DMS114 treated with DMSO at 0.1 percent for 48 hours (cell line): ENCODE measurements at regions not wholly inside any gene's neighbourhood (a gene's known extent, or its start where the extent isn't known, plus 50 kb on each side); places are given as distances from the start of the nearest gene placed in this dataset.

Experiments
- DNase-seq: peaks from one replicate; lab custom pipeline; 2025; ENCODE audit not compliant: unreplicated experiment; lab: John Stamatoyannopoulos, UW

DNA sequence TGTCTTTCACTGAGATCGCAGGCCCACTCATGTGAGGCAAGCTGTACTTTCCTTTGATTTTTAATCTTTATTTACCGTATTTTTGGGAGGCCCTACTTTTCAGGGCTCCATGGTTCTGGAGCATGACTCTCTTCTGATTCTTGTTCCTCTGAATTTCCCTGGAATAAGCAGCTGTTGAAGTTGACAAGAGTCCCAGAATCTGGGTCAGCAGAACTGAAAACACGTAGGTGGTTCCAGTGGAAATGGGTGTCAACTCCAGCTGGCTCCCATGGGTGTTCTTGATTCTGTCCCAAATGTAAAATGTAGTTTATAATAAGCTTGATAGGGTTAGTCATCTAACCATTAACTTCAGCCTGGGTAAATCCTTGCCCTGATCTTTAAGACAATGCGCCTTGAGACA is 409.4 kb downstream of the GATA3 start:
- no peak for DNase-seq

DNA sequence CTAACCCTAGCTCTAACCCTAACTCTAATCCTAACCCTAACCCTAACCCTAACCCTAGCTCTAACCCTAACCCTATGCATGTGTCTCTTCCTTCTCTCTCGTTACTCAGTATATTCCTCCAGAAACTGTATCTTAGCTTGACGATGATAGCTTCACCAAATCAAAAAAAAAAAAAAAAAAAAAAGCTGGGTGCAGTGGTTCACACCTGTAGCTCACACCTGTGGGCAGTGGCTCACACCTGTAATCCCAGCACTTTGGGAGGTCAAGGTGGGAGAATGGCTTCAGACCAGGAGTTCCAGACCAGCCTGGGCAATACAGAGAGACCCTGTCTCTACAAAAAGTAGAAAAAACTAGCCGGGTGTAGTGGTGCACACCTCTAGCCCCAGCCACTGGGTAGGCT is 414.0 kb downstream of the GATA3 start:
- DNase-seq, result no peak

DNA sequence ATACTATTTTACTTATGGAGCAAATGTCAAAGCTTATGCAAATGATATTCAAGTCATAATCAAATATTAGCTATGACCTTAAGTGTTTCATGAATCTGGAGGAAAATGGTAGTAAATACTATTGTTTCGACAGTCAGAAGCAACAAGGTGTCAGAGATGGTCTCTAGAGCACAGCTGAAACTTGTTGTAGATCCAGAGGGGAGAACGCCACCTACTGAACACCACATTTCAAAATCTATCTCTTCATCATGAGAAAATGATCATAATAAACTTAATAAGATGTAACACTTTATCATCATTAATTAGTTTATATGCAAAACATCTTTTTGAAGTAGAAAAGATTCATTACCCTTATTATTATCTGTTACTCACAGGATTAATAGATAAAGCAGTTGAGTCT is 418.7 kb downstream of the GATA3 start:
- no peak for DNase-seq

DNA sequence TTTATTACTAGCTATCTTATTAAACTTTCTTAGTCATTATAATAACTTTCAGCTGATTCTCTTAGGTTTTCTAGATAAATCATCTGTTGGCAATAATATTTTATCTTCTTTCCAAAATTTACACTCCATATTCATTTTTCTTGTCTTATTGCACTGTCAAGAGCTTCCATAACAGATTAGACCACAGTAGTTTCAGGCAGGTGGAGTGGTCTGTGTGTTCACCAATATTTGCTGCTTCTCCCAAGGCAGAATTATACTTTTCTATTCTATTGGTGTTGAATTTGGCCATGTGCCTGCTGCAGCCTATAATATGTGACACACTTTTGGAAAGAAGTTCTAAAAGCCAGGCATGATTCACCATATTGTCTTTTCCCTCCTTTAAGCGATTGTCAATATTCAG is 422.8 kb downstream of the GATA3 start:
- no peak for DNase-seq

DNA sequence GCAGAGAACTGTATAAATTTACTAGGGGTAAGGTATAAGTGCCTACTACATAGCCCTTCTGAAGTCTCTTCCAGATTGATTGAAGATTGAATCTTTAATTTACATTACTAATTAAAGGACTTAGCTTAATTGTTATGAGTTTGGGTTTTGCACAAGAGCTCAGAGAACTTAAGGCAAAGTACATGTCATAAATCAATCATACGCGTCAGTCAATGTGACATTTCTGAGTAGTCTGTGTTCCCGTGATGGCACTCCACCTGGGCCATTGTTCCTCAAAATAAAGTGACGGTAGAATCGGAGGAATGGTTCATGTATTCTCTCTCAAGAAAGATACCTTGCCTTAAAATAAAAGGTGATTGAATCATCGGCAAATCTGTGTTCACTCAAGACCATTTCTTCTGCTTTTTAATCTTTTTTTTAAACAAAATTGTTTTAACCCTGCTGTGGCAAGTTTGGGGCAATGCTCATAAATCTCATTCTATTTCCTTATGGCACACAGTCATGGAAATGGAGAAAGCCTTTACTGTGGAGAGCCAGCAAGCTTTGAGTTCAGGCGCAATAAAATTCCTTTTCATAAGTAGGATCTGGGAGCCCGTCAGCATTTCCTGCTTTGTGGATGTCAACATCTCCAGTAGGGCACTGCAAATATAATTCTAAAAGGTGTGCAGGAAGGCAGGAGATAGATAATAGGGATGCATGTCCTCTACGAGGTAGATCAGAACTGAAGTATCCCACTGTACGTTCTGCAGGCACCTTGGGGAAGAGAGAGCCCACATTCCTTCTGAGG is 427.4 kb downstream of the GATA3 start:
- no peak for DNase-seq

DNA sequence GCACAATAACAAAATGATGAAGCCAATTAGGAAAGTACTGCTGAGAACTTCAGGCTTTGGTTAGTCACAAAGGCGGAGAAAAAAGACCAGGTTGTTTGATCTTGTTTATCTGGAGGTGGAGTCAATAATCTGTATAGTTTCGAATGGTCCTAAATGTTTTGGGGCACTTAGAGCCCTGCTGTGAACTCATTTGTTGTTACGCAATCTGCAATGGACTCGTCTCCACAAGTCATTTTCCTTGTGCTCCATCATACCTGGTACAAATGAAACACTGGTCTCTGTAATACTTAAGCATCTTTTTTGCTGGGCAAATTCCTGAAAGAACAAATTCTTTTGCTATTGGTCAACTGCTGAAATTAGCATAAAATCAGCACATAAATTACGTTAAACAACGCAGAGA is 430.5 kb downstream of the GATA3 start:
- no peak for DNase-seq

DNA sequence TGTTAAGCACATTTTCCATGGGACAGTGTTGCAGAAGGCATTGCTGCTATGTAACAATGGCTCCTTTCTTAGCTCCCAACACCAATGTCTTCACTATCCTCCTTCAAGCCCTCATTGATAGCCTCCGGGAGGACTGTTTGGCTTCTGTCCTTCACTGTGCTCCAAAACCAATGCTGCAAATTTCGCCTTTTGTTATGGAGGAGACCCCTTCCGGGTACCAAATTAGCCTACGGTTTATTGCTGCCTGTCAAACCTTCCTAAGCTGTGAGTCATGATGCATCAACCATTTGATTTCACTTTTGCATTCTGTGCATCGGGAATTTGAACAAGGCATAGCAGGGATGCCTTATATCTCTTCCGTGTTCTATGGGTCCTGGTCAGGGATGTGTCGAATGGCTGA is 432.9 kb downstream of the GATA3 start:
- no peak for DNase-seq

DNA sequence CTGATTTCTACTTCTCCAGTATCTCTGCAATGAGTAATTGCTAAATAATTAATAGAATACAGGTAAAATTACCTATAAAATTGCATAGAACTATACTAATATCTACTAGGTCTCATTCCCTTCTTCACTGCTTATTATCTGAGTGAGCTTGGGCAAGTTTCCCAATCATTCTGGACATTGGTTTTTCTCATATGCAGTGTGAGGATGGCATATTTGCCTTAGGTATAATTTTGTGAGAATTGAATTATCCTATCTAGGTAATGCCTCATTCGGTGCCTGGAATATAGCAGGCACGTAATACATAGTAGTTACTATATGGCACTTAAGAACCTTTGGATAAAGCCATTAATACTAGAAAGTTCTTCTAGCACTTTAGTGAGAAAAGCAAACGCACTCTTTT is 434.7 kb downstream of the GATA3 start:
- DNase-seq, result no peak

DNA sequence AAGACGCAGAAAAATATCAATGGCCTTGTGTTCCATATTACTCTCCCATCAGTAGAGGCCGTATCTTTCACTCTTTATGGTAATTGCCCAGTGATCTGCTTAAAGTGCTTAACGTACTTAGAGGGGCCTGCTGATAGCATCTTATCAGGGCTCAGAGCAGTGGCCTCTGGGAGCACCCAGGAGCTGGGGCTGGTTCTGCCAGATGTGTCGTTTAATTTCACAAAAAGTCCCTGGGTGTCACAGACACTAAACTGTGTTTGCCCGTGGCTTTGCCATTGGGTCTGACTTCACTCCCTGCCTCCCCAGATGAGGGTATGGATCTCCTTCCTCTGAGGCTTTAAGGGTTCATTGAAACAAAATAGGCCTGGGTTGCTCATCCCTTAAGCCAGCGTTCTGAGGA is 435.3 kb downstream of the GATA3 start:
- no peak for DNase-seq

DNA sequence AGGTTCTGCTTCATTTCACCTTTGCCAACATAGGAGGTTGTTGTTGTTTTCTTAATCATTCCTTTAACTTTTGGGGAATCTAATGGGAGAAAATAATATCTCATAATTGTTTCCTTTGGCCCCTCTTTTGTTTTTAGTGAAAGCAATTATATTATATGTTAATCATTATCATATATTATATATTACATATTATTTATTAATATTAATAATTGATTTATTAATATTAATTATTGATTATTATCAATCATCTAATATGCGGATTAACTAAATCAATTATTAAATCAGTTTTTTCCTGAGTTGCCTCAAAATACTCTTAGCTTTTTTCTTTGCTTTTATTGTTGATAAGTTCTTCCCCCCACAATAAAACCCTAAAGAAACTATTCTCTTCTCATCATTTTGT is 443.8 kb downstream of the GATA3 start:
- no peak for DNase-seq

DNA sequence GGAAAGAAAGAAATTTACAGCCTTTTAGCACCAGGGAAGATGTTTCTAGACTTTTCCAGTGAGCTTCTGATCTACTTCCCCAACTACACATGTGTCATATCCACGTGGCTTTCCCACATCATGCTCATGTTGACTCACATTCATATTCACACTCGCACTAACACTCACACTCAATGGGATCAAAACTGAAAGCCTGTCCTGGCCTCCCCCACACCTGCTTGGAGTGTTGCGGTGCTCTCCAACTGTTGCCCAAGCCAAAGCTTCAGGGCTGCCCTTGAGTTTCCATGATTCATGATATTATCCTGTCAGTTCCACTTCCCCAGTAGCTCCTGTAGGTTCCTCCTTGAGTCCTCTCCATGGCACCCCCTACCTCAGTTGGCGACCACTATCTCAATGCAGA is 444.4 kb downstream of the GATA3 start:
- DNase-seq, result no peak

DNA sequence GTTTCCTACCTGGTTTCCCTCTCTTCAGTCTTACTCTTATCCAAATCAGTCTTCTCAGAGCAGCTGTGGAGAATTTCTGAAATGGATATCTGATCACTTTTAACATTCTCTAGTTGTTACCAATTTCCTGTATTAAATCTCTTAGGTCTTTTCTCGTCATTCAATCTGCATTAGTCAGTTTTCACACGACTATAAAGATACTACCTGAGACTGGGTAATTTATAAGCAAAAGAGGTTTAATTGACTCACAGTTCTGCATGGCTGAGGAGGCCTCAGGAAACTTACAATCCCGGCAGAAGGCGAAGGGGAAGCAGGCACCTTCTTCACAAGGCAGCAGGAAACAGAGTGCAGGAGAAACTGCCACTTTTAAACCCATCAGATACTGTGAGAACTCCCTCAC is 444.8 kb downstream of the GATA3 start:
- no peak for DNase-seq

DNA sequence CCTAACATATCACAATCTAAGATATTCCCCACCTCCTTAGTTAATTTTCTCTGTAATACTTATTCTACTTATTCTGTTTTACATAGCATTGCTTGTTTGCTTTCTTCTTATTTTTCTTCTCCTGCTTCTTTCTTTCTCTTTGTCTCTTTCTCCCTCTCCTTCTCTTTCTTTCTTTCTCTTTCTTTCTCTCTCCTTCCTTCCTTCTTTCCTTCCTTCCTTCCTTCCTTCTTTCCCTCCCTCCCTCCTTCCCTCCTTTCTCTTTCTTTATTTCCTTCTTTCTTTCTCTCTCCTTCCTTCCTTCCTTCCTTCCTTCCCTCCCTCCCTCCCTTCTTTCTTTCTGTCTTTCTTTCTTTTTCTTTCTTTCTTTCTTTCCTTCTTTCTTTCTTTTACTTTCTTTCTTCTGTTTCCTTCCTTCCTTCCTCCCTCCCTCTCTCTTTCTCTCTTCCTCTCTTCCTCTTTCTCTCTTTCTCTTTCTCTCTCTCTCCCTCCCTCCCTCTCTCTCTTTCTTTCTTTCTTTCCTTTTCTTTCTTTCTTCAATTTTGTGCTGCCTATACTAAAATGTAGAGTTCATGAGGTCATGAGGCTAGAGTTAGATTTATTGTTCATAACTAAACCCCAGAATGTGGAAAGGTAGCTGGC is 445.4 kb downstream of the GATA3 start:
- no peak for DNase-seq

DNA sequence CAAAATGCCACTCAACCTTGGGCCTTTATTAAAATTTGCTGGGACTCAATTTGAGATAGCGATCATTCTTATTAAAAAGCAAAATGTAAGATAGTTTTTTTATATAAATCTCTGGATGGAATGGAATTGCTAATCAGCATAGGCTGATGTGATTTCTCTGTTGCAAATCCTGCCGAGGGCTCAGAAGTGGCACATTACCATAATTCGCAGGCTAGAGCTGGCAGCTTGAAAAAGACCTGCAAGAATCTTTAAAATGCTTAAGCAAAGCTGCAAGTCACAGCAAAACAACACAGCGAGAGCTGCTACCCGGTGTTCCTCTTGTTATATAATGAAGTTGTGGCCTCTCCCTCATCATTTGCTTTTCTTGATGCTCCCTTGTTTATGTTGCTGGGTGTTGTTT is 448.1 kb downstream of the GATA3 start:
- no peak for DNase-seq

DNA sequence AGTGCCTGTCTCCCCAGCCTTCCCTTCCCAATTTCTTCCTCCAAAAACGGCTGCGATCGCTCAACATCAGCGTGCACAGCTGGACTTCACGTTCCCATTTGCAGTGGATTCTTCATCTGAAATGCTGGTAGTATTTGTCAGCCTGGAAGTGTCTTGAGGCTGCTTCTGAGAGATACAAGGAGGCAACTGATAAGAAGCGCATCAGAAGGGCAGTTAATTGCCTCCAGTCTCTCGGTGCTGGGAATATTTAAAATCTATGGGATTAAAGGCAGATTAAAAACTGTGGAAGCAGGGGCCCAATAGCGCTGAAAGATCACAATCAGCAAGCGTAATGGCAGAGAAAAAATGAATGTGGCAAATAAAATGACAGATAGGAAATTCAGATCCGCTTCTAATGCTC is 450.0 kb downstream of the GATA3 start:
- no peak for DNase-seq

DNA sequence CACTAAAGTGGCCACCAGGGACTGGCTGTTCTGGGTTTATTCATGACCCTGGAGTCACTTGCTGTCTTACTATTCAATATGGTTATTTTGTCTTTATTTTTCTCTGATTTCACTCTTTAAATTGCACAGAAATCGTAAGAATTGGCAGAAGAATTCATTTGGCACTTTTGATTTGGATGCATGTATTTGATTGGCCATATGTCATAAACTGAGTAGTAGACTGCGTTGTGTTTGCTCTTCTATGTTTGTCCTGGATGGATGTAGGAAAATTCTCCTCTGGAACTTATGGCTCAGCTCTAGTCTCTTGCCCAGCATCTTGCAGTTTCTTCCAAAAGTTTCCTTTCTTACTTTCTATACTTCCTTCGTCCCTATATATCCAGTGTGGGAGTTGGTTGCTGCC is 452.7 kb downstream of the GATA3 start:
- DNase-seq, result no peak

DNA sequence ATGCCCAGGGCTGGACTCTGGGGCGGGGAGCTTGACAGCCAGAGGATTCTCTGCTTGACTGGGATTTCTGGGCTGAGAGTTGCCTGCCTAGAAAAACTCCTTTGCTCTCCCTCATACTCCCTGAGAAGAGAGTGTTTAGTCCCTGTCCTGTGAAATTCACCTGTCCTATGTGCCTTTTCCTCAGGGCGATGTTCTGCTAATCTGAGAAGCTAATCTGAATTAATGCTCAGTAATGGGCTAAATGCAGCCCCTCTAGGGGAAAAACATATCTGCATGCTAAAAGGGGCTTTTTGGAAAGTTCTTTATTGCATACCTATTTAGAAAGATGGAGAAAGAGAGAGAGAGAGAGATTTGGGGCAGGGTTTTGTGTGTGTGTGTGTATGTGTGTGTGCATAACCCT is 454.4 kb downstream of the GATA3 start:
- DNase-seq, result no peak

DNA sequence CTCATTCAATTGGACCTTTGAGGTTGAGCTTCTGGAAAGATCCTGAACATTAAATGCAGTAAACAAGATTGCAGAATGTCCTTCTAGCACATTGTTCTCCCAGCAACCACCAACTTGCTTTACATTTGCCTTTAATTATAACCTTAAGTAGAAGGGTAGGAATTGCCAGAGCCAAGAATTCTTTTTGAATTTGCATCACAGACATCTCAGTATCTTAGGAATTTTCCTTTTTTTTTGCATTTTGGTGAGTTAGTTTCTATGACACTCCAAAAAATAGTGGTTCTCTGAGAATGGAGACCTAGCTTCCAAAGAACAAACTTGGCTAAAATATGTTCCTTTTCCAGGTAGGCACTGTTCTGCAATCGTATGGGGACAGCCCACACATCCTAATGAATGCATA is 456.0 kb downstream of the GATA3 start:
- DNase-seq, result no peak

DNA sequence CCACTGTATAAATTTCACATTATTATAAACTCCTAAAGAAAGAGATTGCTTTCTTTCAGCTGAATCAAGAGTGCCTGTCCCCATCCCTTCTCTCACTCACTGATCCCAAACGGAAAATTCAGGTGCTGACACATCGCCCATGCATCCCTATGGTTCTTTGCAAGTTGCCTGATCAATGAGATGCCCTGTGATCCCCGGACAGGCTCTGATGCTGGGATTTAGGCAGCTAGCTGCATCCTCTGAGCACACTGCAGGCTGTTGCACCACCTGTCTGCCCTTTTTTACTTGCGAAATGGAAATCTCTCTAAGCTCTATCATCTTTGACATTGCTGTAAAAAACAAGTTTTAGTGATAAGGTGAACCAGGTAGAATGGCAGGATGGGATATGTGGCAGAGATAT is 456.5 kb downstream of the GATA3 start:
- DNase-seq, result no peak

DNA sequence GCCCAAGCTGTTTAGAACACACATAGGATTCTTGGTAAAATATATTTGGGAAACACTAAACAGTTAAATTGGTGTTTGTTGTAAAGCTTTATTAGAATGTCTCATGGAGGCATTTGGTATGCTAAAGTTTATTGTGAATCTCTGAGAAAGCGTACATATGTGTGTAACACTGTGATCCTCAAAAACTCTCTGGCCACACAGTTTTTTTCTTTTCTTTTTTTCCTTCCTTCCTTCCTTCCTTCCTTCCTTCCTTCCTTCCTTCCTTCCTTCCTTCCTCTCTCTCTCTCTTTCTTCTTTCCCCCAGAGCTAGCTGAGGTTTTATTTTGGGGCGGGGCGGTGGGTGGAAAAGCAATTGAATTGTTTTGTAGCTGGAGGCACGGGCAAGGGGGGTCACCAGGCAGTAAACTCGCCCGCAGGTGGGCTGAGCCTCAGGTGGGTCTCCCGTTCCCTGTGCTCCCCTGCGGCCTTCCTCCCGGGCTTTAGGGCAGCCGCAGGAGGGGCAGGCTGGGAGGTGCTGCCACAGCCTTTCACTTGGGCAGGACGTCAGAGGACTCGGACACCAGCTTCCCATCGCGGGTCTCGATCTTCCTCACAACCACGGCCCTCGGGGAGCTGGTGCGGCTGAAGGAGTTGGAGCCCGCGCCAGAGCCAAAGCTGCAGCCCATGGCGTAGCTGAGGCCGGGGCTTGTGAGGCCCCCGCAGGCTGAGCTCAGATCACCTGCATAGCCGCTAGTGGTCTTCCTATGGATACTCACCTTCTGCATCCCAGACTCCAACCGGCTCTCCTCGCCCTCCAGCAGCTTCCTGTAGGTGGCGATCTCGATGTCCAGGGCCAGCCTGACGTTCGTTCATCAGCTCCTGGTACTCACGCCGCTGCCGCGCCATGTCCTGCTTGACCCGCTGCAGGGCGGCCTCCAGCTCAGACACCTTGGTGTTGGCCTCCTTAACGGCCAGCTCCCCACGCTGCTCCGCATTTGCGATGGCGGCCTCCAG is 459.0 kb downstream of the GATA3 start:
- DNase-seq, result no peak

DNA sequence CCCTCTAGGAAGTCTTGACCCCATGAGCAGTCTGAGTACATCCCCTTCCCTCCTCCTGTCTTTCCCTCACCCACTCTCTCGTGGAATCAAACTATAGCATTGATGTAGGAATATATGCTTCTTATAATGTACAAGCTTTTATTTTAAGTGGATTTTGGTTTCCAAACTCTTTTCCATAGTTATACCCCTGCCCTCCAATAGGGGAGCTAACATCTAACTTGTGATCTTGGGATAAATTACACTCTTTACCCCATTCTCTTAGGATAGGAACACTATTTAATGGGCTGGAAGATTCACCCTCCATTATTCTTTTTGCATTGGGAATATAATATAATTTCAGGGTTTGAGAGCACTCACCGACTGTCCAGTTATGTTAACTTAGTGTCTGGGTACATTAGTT is 465.9 kb downstream of the GATA3 start:
- no peak for DNase-seq

DNA sequence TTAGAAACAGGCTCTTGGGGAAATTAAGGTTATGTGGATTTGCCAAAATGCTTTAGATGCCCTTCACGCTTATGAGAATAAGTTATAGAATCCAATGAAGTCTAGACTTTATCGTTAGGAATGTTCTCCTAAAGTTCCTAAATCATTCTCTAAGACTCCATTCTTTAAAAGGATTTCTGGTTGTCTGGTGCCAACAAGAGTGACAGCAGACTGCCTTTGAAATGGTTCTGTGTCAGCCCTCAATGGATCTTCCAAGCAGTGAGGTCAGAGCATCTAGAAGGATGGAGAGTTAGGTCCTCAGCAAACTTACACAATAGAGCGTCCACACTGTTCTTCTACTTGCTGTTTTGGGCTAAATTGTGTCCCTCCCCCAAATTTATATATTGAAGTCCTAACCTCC is 473.3 kb downstream of the GATA3 start:
- no peak for DNase-seq
